RPMI7951 (cell line): ENCODE measurements at regions not wholly inside any gene's neighbourhood (a gene's known extent, or its start where the extent isn't known, plus 50 kb on each side); places are given as distances from the start of the nearest gene placed in this dataset.

Experiments used
- DNase-seq: peaks from one replicate; pipeline ENCODE4 v3.0.0-alpha.2; 2012; ENCODE audit warnings: low read depth

- no peak for DNase-seq
Measured at GRCh38 chr4:144902614-144903013, 195.4 kb downstream of the ANAPC10 start.

- DNase-seq, result peak; percentile 32
Measured at GRCh38 chr4:144903953-144904711, 193.9 kb downstream of the ANAPC10 start.

- no peak for DNase-seq
Measured at GRCh38 chr4:144905286-144905685, 192.7 kb downstream of the ANAPC10 start.

- DNase-seq, result no peak
Measured at GRCh38 chr4:144906181-144906925, 191.6 kb downstream of the ANAPC10 start.

- DNase-seq, result no peak
Measured at GRCh38 chr4:144910723-144911122, 187.3 kb downstream of the ANAPC10 start.
